ENCODE measurements at regions not wholly inside any gene's neighbourhood (a gene's known extent, or its start where the extent isn't known, plus 50 kb on each side); places are given as distances from the start of the nearest gene placed in this dataset.

DNA sequence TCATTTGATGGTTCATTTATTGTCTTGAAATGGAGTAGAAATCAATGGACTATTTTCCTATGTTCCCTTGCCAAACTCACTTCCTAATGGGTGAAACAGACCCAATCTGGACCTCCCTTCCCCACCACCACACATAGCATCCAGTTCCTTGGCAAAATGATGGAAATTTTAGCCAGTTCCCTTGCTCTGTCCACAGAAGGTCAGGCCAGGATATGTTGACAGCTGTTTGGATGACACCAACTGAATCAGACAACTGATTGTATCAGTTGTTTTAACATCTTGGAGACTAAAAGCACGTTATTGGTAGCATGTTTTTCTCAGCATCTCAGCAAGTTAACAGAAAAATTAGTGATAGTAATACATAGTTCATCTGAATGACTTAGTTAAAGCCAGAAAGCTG is 534.8 kb downstream of the PSAT1 start:
- Mint-ChIP-seq H3K9me3 (peaks cover 0 to 2% (median 0%) of the 10 kb centered on the region in 7 donors), H3K4me1 (no peaks in the 10 kb centered on the region), H3K27ac (no peak overlapping the region), H3K36me3 (no peaks in the 10 kb centered on the region), H3K27me3 (ENCODE audit: low read depth in 3 of 3) (peaks cover 0 to 1% (median 0%) of the 10 kb centered on the region in 3 donors), H3K4me3 (no peak overlapping the region)
- Histone ChIP-seq H3K9me3 (replicated peaks in 1 of 2; ENCODE audit: control insufficient read depth in 1 of 2, insufficient read depth in 1 of 2, low read length in 2 of 2) (no peaks in the 10 kb centered on the region), H4K20me1 (ENCODE audit: insufficient read depth, low read length) (no peaks in the 10 kb centered on the region), H3K36me3 (replicated peaks in 1 of 2; ENCODE audit: control insufficient read depth in 1 of 2, insufficient read depth in 2 of 2, low read length in 2 of 2) (no peaks in the 10 kb centered on the region), H3K9ac (ENCODE audit: insufficient read depth, low read length, poor library complexity, severe bottlenecking) (no peak overlapping the region), H3K4me3 (replicated peaks in 1 of 3; ENCODE audit: low read depth in 2 of 3, low read length in 3 of 3) (no peak overlapping the region), H3K4me2 (replicated peaks; ENCODE audit: extremely low read depth, low read length, poor library complexity, severe bottlenecking) (no peak overlapping the region), H3K27ac (ENCODE audit: low read depth in 1 of 2, low read length in 2 of 2) (no peak overlapping the region), H2AFZ (ENCODE audit: insufficient read depth, low read depth, low read length, poor library complexity, severe bottlenecking) (no peak overlapping the region), H3K79me2 (ENCODE audit: insufficient read depth, low read length) (no peaks in the 10 kb centered on the region), H3K4me1 (ENCODE audit: control insufficient read depth in 1 of 2, insufficient read depth in 2 of 2, low read length in 2 of 2) (no peaks in the 10 kb centered on the region), H3K27me3 (ENCODE audit: control insufficient read depth in 2 of 2, insufficient read depth in 2 of 2, low read length in 2 of 2) (no peaks in the 10 kb centered on the region)
- intact Hi-C loops (cut with micrococcal nuclease) = loop anchor here in 1 of 2 donors (5.0 kb wide), 1 partner anchor 249 kb away; no protein-coding TSS in a partner anchor
- TF ChIP-seq, protein P1, sequence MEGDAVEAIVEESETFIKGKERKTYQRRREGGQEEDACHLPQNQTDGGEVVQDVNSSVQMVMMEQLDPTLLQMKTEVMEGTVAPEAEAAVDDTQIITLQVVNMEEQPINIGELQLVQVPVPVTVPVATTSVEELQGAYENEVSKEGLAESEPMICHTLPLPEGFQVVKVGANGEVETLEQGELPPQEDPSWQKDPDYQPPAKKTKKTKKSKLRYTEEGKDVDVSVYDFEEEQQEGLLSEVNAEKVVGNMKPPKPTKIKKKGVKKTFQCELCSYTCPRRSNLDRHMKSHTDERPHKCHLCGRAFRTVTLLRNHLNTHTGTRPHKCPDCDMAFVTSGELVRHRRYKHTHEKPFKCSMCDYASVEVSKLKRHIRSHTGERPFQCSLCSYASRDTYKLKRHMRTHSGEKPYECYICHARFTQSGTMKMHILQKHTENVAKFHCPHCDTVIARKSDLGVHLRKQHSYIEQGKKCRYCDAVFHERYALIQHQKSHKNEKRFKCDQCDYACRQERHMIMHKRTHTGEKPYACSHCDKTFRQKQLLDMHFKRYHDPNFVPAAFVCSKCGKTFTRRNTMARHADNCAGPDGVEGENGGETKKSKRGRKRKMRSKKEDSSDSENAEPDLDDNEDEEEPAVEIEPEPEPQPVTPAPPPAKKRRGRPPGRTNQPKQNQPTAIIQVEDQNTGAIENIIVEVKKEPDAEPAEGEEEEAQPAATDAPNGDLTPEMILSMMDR (IDR thresholded peaks at IDR 0.05) = no peak
- no CpG with 5 or more reads among the region's 1 CpG for WGBS (ENCODE audit: insufficient coverage)
- no peak for DNase-seq

DNA sequence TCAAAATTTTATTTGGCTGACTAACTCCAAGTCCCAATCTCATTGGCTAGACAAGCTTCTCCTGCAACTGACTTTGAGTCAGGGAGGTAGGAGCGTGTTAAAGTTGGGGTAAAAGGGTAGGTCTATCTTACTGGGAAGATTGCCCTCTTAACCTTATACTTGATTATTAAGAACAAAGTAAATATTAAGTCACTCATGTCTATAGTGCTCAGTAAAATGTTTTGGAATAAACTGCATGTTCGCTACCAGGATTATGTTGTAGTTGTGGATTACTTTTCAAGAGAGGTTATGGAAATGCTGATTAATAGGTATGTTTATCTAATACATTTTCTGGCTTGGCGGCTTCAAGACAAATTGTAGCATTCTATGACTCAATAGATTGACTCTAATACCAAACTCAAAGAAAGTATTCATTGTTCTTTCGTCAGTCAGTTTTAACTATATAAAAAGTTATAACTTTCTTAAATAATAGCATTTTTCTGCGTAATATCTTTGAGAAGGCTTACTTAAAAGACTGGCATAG is 539.1 kb downstream of the PSAT1 start:
- Mint-ChIP-seq H3K9me3 (peaks cover 0 to 2% (median 0%) of the 10 kb centered on the region in 7 donors), H3K27ac (no peak overlapping the region), H3K36me3 (no peaks in the 10 kb centered on the region), H3K4me1 (no peaks in the 10 kb centered on the region), H3K27me3 (ENCODE audit: low read depth in 3 of 3) (no peaks in the 10 kb centered on the region), H3K4me3 (no peak overlapping the region)
- H3K4me3 ChIP-seq (replicated peaks in 1 of 3; ENCODE audit: low read depth in 2 of 3, low read length in 3 of 3) = no peak overlapping the region
- no CpG with 5 or more reads among the region's 5 CpGs for WGBS (ENCODE audit: insufficient coverage)
- H3K9ac ChIP-seq (ENCODE audit: insufficient read depth, low read length, poor library complexity, severe bottlenecking) = no peak overlapping the region
- intact Hi-C loops (cut with micrococcal nuclease) = no loop called here
- TF ChIP-seq, protein P1 (IDR thresholded peaks at IDR 0.05) = no peak
- no peak overlapping the region for H3K4me2 ChIP-seq (replicated peaks; ENCODE audit: extremely low read depth, low read length, poor library complexity, severe bottlenecking)
- no peaks in the 10 kb centered on the region for H3K79me2 ChIP-seq (ENCODE audit: insufficient read depth, low read length)
- no peaks in the 10 kb centered on the region for H3K9me3 ChIP-seq (replicated peaks in 1 of 2; ENCODE audit: control insufficient read depth in 1 of 2, insufficient read depth in 1 of 2, low read length in 2 of 2)
- H2AFZ ChIP-seq (ENCODE audit: insufficient read depth, low read depth, low read length, poor library complexity, severe bottlenecking) = no peak overlapping the region
- H3K27ac ChIP-seq (ENCODE audit: low read depth in 1 of 2, low read length in 2 of 2) = no peak overlapping the region
- no peaks in the 10 kb centered on the region for H3K27me3 ChIP-seq (ENCODE audit: control insufficient read depth in 2 of 2, insufficient read depth in 2 of 2, low read length in 2 of 2)
- no peak for DNase-seq
- no peaks in the 10 kb centered on the region for H3K4me1 ChIP-seq (ENCODE audit: control insufficient read depth in 1 of 2, insufficient read depth in 2 of 2, low read length in 2 of 2)
- H4K20me1 ChIP-seq (ENCODE audit: insufficient read depth, low read length) = no peaks in the 10 kb centered on the region
- H3K36me3 ChIP-seq (replicated peaks in 1 of 2; ENCODE audit: control insufficient read depth in 1 of 2, insufficient read depth in 2 of 2, low read length in 2 of 2) = no peaks in the 10 kb centered on the region

Measured in CD14-positive monocyte (primary cell).